Activated CD4-positive, alpha-beta T cell treated with anti-CD3 and anti-CD28 coated beads, Interleukin-2, amount 10 ng/mL, durations not matched to agents 24 days and 14 days (primary cell): ENCODE measurements at regions not wholly inside any gene's neighbourhood (a gene's known extent, or its start where the extent isn't known, plus 50 kb on each side); places are given as distances from the start of the nearest gene placed in this dataset.

Experiments
- DNase-seq: peaks from one replicate; pipeline ENCODE4 v3.0.0; 2022
- H3K27ac Mint-ChIP-seq: one replicate; pipeline ENCODE4 v1.8.0; 2022; ENCODE audit warnings: mild to moderate bottlenecking, mixed read lengths
- H3K27me3 Mint-ChIP-seq: one replicate; pipeline ENCODE4 v1.8.0; 2022; ENCODE audit warnings: mixed read lengths
- H3K36me3 Mint-ChIP-seq: one replicate; pipeline ENCODE4 v1.8.0; 2022; ENCODE audit warnings: low read depth, mild to moderate bottlenecking, mixed read lengths
- H3K4me1 Mint-ChIP-seq: one replicate; pipeline ENCODE4 v1.8.0; 2021; ENCODE audit warnings: mixed read lengths
- H3K4me3 Mint-ChIP-seq: one replicate; pipeline ENCODE4 v1.8.0; 2022; ENCODE audit warnings: mild to moderate bottlenecking, moderate library complexity, mixed read lengths
- H3K9me3 Mint-ChIP-seq: one replicate; pipeline ENCODE4 v1.8.0; 2021; ENCODE audit warnings: mixed read lengths
- intact Hi-C: fragments of 100-400 bp; cut with micrococcal nuclease; formaldehyde crosslinking; loops from one replicate; pipeline ENCODE4 v1.15.1; 2023

DNA sequence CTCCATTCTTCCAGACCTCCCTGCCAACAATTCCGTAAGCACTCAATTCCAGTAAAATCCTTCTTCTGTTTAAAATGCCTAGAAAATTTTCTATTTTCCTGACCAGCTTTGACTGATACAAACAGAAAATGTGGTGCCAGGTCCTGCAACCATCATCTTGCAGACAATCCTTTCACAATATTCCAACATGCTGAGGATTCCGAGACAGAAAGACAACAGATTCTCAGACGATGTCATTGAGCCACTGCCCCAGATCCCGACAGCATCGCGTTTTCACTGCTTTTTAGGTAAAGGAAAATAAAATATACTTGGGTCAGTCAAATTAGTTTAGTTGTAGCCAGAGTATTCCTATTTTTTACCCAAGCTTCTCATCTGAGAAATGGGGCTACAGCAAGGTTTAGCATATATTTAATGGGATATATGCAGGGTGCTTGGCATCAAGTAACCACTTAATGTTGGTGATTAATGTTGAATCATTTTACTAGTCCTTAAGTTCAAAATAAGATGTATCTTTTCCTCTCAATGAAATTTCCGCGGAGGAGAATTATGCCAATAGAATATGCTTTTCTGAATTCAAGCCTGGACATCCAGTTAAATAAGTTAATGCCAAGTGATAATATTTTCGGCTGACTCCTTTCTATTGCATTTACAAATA, 866.6 kb downstream of the SLC4A3 start:
- Mint-ChIP-seq H3K4me1 (no peaks in the 10 kb centered on the region), H3K27me3 (no peaks in the 10 kb centered on the region), H3K36me3 (no peaks in the 10 kb centered on the region), H3K9me3 (no peaks in the 10 kb centered on the region), H3K4me3 (no peak overlapping the region), H3K27ac (no peak overlapping the region)
- intact Hi-C loops: no loop called here
- no peak for DNase-seq

DNA sequence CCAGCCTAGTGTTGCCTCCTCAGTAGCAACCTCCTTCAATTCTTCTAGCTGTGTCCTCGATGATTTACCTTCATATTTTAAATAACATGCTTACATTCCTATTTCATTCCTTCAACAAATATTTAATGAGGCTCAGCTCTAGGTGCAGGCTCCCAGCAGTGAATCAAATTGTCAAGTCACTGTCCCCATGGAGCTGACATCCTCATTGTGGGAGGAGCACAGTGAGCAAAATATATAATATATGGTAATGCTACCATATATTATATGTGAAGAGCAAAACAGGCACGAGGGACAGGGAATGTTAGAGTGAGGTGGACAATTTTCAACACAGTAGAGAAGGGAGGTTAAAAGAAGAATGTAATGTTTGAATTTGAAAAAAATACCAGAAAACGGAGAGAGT, 869.1 kb downstream of the SLC4A3 start:
- no peaks in the 10 kb centered on the region for H3K9me3 Mint-ChIP-seq
- no peak overlapping the region for H3K4me3 Mint-ChIP-seq
- H3K4me1 Mint-ChIP-seq: no peaks in the 10 kb centered on the region
- H3K36me3 Mint-ChIP-seq: no peaks in the 10 kb centered on the region
- DNase-seq: no peak
- no peaks in the 10 kb centered on the region for H3K27me3 Mint-ChIP-seq
- H3K27ac Mint-ChIP-seq: no peak overlapping the region
- intact Hi-C loops: no loop called here

DNA sequence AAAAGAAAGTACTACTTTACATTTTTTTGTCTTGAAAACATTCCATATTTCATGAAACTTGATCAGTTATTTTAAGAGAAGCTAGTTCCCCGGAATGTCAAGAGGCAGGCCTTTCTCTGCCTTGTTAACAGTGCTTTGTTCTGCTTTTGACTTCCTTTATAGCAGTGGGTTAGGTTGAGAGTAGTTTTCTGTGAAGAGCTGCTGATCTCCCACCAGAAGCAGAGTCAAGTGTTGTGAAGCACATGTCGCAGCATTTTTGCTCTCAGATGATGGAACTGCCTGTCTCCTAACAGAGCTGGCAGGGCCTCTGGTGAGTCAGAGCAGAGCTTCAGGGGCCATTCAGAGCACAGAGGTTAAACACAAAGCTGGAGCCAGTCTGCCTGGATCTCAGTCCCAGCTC, 871.8 kb downstream of the SLC4A3 start:
- Mint-ChIP-seq H3K27me3 (no peaks in the 10 kb centered on the region), H3K4me3 (no peak overlapping the region), H3K36me3 (no peaks in the 10 kb centered on the region), H3K27ac (no peak overlapping the region), H3K4me1 (no peaks in the 10 kb centered on the region), H3K9me3 (no peaks in the 10 kb centered on the region)
- DNase-seq: no peak
- intact Hi-C loops: no loop called here

DNA sequence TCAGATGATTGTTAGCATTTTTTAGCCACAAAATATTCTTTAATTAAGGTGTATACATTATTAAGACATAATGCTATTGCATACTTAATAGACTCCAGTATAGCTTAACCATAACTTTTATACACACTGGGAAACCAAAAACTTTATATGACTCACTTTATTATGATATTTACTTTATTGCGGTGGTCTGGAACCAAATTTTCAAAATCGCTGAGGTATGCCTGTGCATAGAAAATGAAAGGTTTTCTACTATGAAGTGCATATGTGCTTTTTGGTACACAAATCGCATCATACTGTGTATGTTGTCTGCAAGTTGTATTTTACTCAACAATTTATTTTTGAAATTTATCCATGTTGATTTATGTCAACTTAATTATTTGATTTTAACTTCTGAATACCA, 875.1 kb downstream of the SLC4A3 start:
- intact Hi-C loops: no loop called here
- no peak overlapping the region for H3K27ac Mint-ChIP-seq
- H3K36me3 Mint-ChIP-seq: no peaks in the 10 kb centered on the region
- DNase-seq: no peak
- H3K9me3 Mint-ChIP-seq: no peaks in the 10 kb centered on the region
- no peak overlapping the region for H3K4me3 Mint-ChIP-seq
- H3K27me3 Mint-ChIP-seq: no peaks in the 10 kb centered on the region
- H3K4me1 Mint-ChIP-seq: no peaks in the 10 kb centered on the region

DNA sequence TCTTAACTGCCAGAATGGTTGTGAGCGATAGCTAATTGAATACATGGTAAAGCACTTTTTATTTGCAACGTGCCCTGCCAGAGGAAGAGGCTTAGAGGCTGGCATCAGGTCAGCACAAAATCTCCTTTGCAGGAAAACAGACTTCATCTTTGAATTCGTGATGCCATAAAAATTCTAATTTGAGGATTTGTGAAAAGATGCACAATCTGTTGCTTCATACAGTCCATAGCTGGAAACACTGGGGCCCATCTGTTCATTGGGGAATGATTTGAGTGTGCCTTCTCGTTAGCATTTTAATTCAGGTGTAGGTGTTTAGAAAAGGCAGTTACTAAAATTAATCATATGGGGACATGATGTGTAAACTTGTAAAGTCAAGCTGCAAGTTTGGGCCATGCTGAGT, 876.0 kb downstream of the SLC4A3 start:
- Mint-ChIP-seq H3K27me3 (no peaks in the 10 kb centered on the region), H3K9me3 (no peaks in the 10 kb centered on the region), H3K4me1 (no peaks in the 10 kb centered on the region), H3K4me3 (no peak overlapping the region), H3K27ac (no peak overlapping the region), H3K36me3 (no peaks in the 10 kb centered on the region)
- DNase-seq: no peak
- intact Hi-C loops: no loop called here

DNA sequence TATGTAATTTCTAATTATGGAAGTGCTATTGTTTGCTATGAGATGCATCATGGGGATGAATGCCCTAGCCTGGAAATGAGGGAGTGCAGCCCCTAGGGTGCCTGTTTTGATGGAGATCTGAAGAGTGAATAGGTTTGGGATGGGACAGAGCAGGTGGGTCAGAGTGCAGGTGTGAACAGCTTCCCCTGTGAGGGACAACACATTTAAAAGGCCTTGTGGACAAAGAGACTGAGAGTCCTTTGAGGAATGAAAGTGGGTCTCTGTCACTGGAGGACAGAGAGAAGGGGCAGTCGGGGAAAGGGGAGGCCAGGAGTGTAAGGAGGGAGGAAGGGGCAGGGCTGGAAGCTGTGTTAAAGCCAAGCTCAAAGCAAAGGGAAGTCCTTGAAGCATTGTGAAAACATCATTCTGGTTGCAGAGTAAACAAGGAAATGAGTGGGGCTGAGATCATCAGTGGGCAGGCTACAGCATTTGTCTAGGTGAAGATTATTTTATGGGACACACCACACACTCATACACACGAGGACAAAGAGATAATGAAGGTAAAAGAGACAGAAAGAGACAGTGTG, 877.6 kb downstream of the SLC4A3 start:
- Mint-ChIP-seq H3K27ac (no peak overlapping the region), H3K36me3 (no peaks in the 10 kb centered on the region), H3K4me3 (no peak overlapping the region), H3K4me1 (no peaks in the 10 kb centered on the region), H3K9me3 (no peaks in the 10 kb centered on the region), H3K27me3 (no peaks in the 10 kb centered on the region)
- intact Hi-C loops: no loop called here
- DNase-seq: no peak

DNA sequence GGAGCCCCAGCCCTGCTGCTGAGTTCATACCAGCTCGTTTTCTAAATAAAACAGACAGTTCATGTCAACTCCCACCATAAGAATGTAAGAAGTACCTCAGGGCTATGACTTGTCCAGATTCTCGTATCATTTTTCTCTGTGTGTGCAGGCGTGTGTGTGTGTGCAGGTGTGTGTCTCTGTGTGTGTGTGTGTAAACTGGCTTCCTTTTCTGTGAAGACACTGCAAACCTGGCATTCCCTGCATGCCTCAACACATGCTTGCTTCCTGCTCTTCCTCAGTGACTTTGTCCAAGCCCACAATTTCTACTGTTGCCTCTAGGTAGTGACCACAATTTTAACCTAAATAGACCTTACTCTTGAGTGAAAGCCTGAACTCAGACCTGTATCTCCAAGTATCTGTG, 879.0 kb downstream of the SLC4A3 start:
- Mint-ChIP-seq H3K27me3 (no peaks in the 10 kb centered on the region), H3K4me1 (no peaks in the 10 kb centered on the region), H3K9me3 (no peaks in the 10 kb centered on the region), H3K27ac (no peak overlapping the region), H3K4me3 (no peak overlapping the region), H3K36me3 (no peaks in the 10 kb centered on the region)
- intact Hi-C loops: no loop called here
- no peak for DNase-seq

DNA sequence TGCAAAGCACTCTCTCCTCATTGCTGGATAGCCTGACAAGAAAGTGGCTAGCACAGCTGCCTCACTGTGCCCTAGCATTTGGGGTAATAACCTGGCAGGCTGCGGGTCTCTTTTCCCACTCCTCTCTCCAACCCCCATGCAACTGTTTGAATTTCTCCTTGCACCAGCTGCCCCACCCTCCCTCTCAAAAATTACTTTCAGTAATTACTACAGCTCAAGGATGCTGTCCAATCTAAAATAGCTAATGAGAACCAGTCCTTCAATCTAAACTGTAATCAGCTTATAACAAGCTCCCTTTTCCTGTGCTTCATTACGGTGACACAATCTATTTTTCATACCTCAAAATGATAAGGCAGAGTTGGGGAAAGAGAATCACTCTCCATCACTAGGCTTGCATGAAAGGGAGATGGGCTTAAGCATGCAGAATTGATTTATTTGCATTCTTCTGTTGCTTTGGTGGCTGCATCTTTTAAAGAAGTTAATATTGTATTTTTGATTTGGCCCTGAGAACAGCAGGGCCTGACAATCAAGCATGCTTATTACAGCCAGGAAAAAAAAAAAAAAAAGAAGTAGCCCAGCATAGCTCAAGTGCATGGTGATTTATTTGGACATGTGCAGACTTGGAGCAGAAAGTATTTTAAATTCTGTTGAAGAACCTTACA, 881.8 kb downstream of the SLC4A3 start:
- Mint-ChIP-seq H3K9me3 (no peaks in the 10 kb centered on the region), H3K4me1 (no peaks in the 10 kb centered on the region), H3K4me3 (no peak overlapping the region), H3K27ac (no peak overlapping the region), H3K27me3 (no peaks in the 10 kb centered on the region), H3K36me3 (no peaks in the 10 kb centered on the region)
- intact Hi-C loops: no loop called here
- no peak for DNase-seq

DNA sequence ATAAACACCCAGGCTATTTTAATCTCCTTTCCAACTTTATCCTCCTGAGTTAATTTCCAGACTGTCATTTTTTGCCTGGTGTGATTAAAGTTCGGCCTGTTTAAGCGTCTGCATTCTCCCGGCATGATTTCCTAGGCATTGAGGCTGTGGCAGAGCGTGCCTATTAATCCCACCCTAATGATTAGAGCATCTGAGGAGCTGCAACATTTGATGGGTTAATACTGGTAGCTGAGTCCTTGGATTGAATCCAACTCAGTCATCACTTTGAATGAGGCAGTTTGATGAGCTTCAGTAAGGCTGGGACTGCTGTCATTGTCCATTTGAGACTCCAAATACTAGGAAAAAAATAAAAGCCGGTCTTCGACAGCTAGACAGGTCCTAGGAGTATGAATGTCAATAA, 882.5 kb downstream of the SLC4A3 start:
- Mint-ChIP-seq H3K4me1 (no peaks in the 10 kb centered on the region), H3K27ac (no peak overlapping the region), H3K27me3 (no peaks in the 10 kb centered on the region), H3K4me3 (no peak overlapping the region), H3K36me3 (no peaks in the 10 kb centered on the region), H3K9me3 (no peaks in the 10 kb centered on the region)
- intact Hi-C loops: no loop called here
- DNase-seq: no peak

DNA sequence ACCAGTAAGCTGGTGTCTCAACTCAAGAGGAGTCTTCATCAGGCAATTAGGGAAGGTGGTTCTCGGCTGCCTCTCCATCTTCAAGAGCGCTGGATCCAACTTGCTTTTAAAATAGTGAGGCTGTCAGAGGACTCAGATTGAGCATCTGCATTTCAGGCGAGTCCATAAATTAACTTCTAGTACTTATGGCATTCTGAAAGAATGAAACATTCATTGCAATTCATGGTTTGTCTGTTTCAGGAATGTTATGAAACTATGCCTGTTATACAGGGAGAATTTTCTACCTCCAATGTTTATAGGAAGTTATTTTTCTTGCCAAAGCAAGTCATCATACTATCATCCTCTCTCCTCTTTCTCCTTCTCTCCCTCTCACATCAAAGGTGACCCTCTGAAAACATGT, 883.2 kb downstream of the SLC4A3 start:
- intact Hi-C loops: no loop called here
- H3K9me3 Mint-ChIP-seq: no peaks in the 10 kb centered on the region
- no peaks in the 10 kb centered on the region for H3K36me3 Mint-ChIP-seq
- H3K27ac Mint-ChIP-seq: no peak overlapping the region
- no peaks in the 10 kb centered on the region for H3K27me3 Mint-ChIP-seq
- no peaks in the 10 kb centered on the region for H3K4me1 Mint-ChIP-seq
- no peak overlapping the region for H3K4me3 Mint-ChIP-seq
- DNase-seq: no peak

DNA sequence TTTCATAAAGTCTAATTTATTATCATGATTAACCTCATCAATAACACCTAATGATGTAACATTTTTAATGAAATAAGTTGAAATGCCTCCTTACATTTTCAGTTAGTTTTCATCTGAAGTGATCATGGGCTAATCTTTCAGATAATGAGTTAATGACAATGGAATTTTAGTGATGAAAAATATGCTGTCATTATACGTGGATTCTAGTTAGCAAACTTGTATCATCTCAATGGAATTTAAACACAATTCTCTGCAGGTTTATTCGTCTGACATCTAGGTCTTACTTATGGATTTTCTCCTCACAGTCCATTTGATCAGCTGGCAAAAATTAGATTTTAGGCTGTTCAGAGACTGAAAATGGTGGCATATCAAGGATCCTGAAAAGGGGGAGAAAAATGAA, 885.0 kb downstream of the SLC4A3 start:
- Mint-ChIP-seq H3K4me3 (no peak overlapping the region), H3K27ac (no peak overlapping the region), H3K4me1 (no peaks in the 10 kb centered on the region), H3K36me3 (no peaks in the 10 kb centered on the region), H3K9me3 (no peaks in the 10 kb centered on the region), H3K27me3 (no peaks in the 10 kb centered on the region)
- intact Hi-C loops: no loop called here
- DNase-seq: no peak

DNA sequence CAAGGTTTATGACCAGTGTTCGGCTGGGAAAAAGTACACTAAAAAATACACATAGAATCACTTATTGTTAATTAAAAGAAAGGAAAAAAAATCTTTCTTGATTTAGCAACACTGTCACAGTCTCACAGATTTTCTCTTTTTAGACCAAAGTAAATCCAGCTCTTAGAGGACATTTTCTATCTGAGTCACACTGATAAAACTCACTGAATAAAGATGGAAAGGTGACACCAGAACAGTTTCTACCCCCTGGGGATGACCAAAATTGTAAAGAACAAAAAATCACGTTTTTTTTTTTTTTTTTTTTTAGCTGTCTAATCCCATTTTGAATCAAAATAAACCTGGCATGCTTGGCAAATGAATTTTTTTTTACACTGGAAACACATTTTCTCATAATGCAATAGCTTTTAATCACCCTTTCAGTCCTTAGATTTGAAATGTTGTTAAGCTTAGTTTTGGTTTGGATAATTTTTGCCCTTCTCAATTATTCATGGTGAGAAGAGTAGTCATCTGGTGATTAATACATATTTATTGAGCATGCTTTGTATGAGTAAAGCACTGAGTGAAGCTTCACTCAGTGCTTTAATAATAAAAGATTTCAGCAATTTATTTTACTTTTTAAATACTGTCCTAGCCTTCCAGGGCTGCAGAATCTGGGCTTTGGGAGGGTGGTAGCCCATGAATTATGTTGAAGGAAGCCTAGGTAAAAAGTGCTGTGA, 886.3 kb downstream of the SLC4A3 start:
- intact Hi-C loops: no loop called here
- no peak for DNase-seq
- Mint-ChIP-seq H3K27me3 (no peaks in the 10 kb centered on the region), H3K4me3 (no peak overlapping the region), H3K4me1 (no peaks in the 10 kb centered on the region), H3K27ac (no peak overlapping the region), H3K36me3 (no peaks in the 10 kb centered on the region), H3K9me3 (no peaks in the 10 kb centered on the region)

DNA sequence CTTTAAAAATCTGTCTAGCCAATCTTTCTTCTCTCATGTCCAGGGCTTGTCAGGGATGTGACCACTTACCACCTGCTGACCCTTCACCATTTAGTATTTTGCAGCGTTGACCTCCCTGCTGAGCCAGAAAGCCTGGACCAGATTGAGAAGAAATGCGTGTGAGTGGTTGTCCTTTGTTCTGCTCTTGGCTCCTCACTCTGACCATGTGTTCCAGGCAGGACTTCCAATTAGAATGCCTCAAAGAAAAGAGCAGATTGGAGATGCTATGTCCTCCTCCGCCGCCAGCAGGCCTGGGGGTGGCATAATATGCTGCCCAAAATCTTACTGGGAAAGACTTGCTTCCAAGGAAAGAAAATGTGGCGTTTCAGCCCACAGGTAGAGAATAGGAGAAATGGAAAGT, 894.1 kb downstream of the SLC4A3 start:
- intact Hi-C loops: no loop called here
- no peaks in the 10 kb centered on the region for H3K9me3 Mint-ChIP-seq
- H3K4me3 Mint-ChIP-seq: no peak overlapping the region
- no peak overlapping the region for H3K27ac Mint-ChIP-seq
- no peak for DNase-seq
- no peaks in the 10 kb centered on the region for H3K36me3 Mint-ChIP-seq
- no peaks in the 10 kb centered on the region for H3K4me1 Mint-ChIP-seq
- H3K27me3 Mint-ChIP-seq: no peaks in the 10 kb centered on the region

DNA sequence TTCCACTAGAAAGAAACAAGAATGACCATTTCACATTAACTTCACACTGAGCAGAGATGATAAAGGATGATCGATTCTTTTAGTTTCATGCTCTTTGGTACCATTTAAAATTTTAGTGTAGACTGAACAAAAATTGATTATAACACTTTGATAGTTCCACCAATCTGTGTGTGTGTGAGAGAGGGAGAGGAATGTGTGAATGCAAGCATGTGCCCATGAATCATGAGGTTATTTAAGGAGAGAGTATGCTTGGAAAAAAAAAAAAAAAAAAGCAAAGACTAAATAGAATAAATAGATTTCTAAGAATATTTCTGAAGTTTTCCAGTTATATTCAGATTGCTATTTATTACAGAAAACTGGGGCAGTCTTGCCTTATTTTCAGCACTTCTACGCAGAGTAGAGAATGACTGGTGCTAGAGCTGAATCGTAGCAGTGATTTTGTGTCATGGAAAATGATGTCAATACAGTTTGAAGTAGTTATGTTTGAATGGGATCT, 900.8 kb downstream of the SLC4A3 start:
- DNase-seq: no peak
- H3K4me3 Mint-ChIP-seq: no peak overlapping the region
- no peaks in the 10 kb centered on the region for H3K27me3 Mint-ChIP-seq
- H3K36me3 Mint-ChIP-seq: no peaks in the 10 kb centered on the region
- intact Hi-C loops: no loop called here
- H3K4me1 Mint-ChIP-seq: no peaks in the 10 kb centered on the region
- peaks cover 3% of the 10 kb centered on the region for H3K9me3 Mint-ChIP-seq
- H3K27ac Mint-ChIP-seq: no peak overlapping the region
